Left renal pelvis (tissue), 4 donors: ENCODE measurements at regions not wholly inside any gene's neighbourhood (a gene's known extent, or its start where the extent isn't known, plus 50 kb on each side); places are given as distances from the start of the nearest gene placed in this dataset.

Experiments used
- DNase-seq, 4 donors: peaks; one replicate each; pipeline ENCODE4 v3.0.0-alpha.2; 2013; ENCODE audit warnings: low read depth in 4 of 4, low spot score in 3 of 4

GRCh38 chr6:9435281-9435680 is 979.6 kb downstream of the TFAP2A start:
- DNase-seq, result no peak

GRCh38 chr6:9431945-9432344 is 982.9 kb downstream of the TFAP2A start:
- no peak for DNase-seq

- DNase-seq, result no peak
Measured at GRCh38 chr6:9428421-9429172, 986.3 kb downstream of the TFAP2A start.

- DNase-seq, result no peak
Measured at GRCh38 chr6:9422138-9422537, 986.8 kb upstream of the SLC35B3 start.

- DNase-seq, result no peak
Measured at GRCh38 chr6:9420316-9421015, 985.1 kb upstream of the SLC35B3 start.

- no peak for DNase-seq
Measured at GRCh38 chr6:9417400-9417799, 982.1 kb upstream of the SLC35B3 start.

GRCh38 chr6:9412951-9413559 is 977.7 kb upstream of the SLC35B3 start:
- DNase-seq, result no peak

GRCh38 chr6:9409126-9409525 is 973.8 kb upstream of the SLC35B3 start:
- DNase-seq, result no peak

GRCh38 chr6:9408402-9409117 is 973.2 kb upstream of the SLC35B3 start:
- DNase-seq, result no peak

- no peak for DNase-seq
Measured at GRCh38 chr6:9405825-9406224, 970.5 kb upstream of the SLC35B3 start.

GRCh38 chr6:9405369-9405768 is 970.0 kb upstream of the SLC35B3 start:
- DNase-seq, result no peak

- no peak for DNase-seq
Measured at GRCh38 chr6:9404351-9405146, 969.2 kb upstream of the SLC35B3 start.

- DNase-seq, result no peak
Measured at GRCh38 chr6:9403736-9404135, 968.4 kb upstream of the SLC35B3 start.

- no peak for DNase-seq
Measured at GRCh38 chr6:9401960-9402359, 966.6 kb upstream of the SLC35B3 start.

GRCh38 chr6:9399916-9400315 is 964.6 kb upstream of the SLC35B3 start:
- DNase-seq, result no peak

GRCh38 chr6:9398767-9399373 is 963.5 kb upstream of the SLC35B3 start:
- peak in 2 of 4 donors; percentile 8 to 19 for DNase-seq

GRCh38 chr6:9398071-9398766 is 962.9 kb upstream of the SLC35B3 start:
- no peak for DNase-seq

GRCh38 chr6:9388596-9388995 is 953.3 kb upstream of the SLC35B3 start:
- no peak for DNase-seq

GRCh38 chr6:9380568-9380967 is 945.2 kb upstream of the SLC35B3 start:
- DNase-seq, result no peak
